ENCODE measurements at regions not wholly inside any gene's neighbourhood (a gene's known extent, or its start where the extent isn't known, plus 50 kb on each side); places are given as distances from the start of the nearest gene placed in this dataset.
"Not testable (repeated sequence)": the region's sequence is repeated elsewhere in the genome, so short reads cannot be mapped to it uniquely, and the experiment has no call there.

GRCh38 chr10:20372748-20373147 lies 524.4 kb downstream of the NEBL start:
- H3K4me3 ChIP-seq: no peak overlapping the region
- no peaks in the 10 kb centered on the region for H3K36me3 ChIP-seq (ENCODE audit: control insufficient read depth in 4 of 4, insufficient read depth in 4 of 4, low read length in 4 of 4)
- no peak for DNase-seq
- ATAC-seq (ENCODE audit: insufficient read depth, low FRiP score): no peak
- peaks cover 0 to 2% (median 0%) of the 10 kb centered on the region in 4 donors for H3K9me3 ChIP-seq (ENCODE audit: control insufficient read depth in 4 of 4, insufficient read depth in 3 of 4, low read length in 3 of 4)
- H3K4me1 ChIP-seq (ENCODE audit: control insufficient read depth in 5 of 5, insufficient read depth in 5 of 5, low read length in 5 of 5): no peaks in the 10 kb centered on the region
- TF ChIP-seq CTCF (IDR thresholded peaks at IDR 0.05; ENCODE audit: control extremely low read depth, extremely low read depth): no peak
- H3K27ac ChIP-seq (ENCODE audit: low read depth in 1 of 2, low read length in 1 of 2): no peak overlapping the region
- no peak overlapping the region for H3K9ac ChIP-seq (ENCODE audit: insufficient read depth in 1 of 2, low read length in 2 of 2)
- H3K27me3 ChIP-seq (ENCODE audit: control insufficient read depth in 3 of 3, insufficient read depth in 3 of 3, low read length in 2 of 3): no peaks in the 10 kb centered on the region

DNA sequence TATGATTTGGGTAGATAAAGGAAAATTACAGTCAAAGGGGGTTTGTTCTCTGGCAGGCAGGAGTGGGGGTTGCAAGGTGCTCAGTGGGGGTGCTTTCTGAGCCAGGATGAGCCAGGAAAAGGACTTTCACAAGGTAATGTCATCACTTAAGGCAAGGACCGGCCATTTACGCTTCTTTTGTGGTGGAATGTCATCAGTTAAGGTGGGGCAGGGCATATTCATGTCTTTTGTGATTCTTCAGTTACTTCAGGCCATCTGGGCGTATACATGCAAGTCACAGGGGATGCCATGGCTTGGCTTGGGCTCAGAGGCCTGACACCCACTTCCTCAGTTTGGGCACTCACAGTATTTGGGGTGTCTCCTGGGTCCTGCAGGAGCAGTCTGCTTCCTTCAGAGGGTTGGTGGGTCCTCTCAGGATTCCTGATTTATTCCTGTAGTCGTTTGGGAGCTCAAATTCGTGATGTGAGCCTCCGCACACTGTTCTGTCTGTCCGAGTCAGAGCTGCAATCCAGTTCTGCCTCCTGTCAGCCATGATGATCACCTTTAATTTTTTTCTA lies 526.1 kb downstream of the NEBL start:
- not testable (repeated sequence) for H3K27ac ChIP-seq (ENCODE audit: low read depth in 1 of 2, low read length in 1 of 2); DNase-seq; H3K9me3 ChIP-seq (ENCODE audit: control insufficient read depth in 4 of 4, insufficient read depth in 3 of 4, low read length in 3 of 4); ATAC-seq (ENCODE audit: insufficient read depth, low FRiP score); H3K4me3 ChIP-seq; H3K27me3 ChIP-seq (ENCODE audit: control insufficient read depth in 3 of 3, insufficient read depth in 3 of 3, low read length in 2 of 3); H3K4me1 ChIP-seq (ENCODE audit: control insufficient read depth in 5 of 5, insufficient read depth in 5 of 5, low read length in 5 of 5); H3K9ac ChIP-seq (ENCODE audit: insufficient read depth in 1 of 2, low read length in 2 of 2); H3K36me3 ChIP-seq (ENCODE audit: control insufficient read depth in 4 of 4, insufficient read depth in 4 of 4, low read length in 4 of 4)
- 85% methylated on average over 7 of the region's 7 CpGs for WGBS, 2 donors

DNA sequence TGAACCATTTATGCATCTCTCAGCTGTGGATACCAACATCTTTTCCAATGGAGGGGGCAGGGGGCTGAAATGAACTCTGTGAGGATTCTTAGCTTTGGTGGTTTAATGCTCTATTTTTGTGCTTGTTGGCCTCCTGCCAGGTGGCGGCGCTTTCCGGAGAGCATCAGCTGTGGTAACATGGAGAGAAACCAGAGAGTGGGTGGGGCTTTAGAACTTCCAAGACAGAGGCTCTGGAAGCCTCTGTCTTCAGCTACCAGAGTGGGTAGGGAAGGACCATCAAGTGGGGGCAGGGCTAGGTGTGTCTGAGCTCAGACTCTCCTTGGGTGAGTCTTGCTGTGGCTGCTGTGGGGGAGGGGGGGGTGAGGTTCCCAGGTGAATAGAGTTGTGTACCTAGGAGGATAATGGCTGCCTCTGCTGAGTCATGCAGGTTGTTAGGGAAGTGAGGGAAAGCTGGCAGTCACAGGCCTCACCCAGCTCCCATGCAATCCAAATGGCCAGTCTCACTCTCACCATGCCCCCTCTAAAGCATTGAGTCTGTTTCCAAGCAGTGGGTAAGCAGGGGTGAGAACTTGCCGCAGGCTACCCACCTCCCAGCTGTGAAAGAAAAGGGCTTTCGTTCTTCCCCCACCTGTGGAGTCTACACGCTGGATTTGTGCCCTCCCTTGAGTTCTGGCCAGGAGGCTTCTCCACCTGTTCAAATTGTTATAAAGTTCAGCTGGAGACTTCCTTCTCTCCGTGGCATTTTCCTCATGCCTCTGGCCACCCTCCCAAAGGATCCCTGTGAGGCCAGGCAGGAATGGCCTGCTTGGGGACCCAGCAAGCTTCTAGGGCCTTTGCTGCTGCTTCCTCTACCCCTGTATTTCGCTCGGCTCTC lies 527.0 kb downstream of the NEBL start:
- peak; percentile 26 to 44 (median 36) for DNase-seq
- no peaks in the 10 kb centered on the region for H3K4me1 ChIP-seq (ENCODE audit: control insufficient read depth in 5 of 5, insufficient read depth in 5 of 5, low read length in 5 of 5)

More for the DNA sequence above, 527.0 kb downstream of the NEBL start:
- 84 to 86% methylated on average over 9 of the region's 9 CpGs for WGBS, 2 donors
- Histone ChIP-seq H3K9me3 (ENCODE audit: control insufficient read depth in 4 of 4, insufficient read depth in 3 of 4, low read length in 3 of 4) (peaks cover 0 to 2% (median 0%) of the 10 kb centered on the region in 4 donors), H3K27ac (ENCODE audit: low read depth in 1 of 2, low read length in 1 of 2) (no peak overlapping the region), H3K4me3 (no peak overlapping the region), H3K9ac (ENCODE audit: insufficient read depth in 1 of 2, low read length in 2 of 2) (no peak overlapping the region), H3K36me3 (ENCODE audit: control insufficient read depth in 4 of 4, insufficient read depth in 4 of 4, low read length in 4 of 4) (no peaks in the 10 kb centered on the region), H3K27me3 (ENCODE audit: control insufficient read depth in 3 of 3, insufficient read depth in 3 of 3, low read length in 2 of 3) (no peaks in the 10 kb centered on the region)
- no peak for ATAC-seq (ENCODE audit: insufficient read depth, low FRiP score)
- no peak for TF ChIP-seq CTCF (IDR thresholded peaks at IDR 0.05; ENCODE audit: control extremely low read depth, extremely low read depth)
